HG02610 (cell line): ENCODE measurements at regions not wholly inside any gene's neighbourhood (a gene's known extent, or its start where the extent isn't known, plus 50 kb on each side); places are given as distances from the start of the nearest gene placed in this dataset.

ENCODE experiments used
- ATAC-seq: cut with Tn5 transposase; IDR thresholded peaks from one replicate; pipeline ENCODE4 v1.9.1; 2021; ENCODE audit warnings: mild to moderate bottlenecking, moderate library complexity; ENCODE audit not compliant: unreplicated experiment

DNA sequence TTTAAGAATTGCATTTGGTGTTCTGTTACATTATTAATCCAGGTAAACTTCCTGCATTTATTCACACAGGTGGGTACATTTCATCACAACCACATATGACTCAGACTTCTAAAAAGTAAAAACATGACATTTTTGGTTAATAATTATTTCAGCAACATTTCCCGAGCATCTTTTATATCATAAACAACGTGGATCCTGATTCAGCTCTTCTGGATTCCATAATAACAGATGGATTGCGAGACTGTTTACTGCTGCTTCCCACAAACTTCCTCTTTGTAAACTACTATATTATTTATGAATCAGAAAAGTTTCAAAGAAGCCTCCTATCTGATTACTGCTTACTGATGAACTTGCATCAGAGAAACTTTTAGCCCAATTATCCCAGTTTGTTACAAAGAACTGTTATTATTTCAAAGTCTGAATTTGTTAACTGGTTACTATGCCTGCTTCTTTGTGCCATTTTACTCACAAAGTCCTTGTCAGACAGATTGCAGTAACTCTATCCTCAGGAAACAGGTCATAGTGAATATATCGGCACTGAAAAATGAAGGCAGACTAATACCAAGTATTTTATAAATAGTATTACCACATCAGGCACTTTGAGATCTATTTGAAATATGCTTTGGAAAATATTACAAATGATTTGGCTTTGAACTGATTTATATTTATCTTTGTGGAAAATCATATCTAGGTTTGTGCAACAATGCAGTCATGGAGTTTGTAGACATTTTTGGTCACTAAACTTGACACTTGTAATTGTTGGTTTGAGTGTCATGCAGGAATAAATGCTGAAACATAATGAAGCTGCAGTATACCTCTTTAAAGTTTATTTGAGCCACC lies 511.6 kb downstream of the PLCL1 start:
- no peak for ATAC-seq

DNA sequence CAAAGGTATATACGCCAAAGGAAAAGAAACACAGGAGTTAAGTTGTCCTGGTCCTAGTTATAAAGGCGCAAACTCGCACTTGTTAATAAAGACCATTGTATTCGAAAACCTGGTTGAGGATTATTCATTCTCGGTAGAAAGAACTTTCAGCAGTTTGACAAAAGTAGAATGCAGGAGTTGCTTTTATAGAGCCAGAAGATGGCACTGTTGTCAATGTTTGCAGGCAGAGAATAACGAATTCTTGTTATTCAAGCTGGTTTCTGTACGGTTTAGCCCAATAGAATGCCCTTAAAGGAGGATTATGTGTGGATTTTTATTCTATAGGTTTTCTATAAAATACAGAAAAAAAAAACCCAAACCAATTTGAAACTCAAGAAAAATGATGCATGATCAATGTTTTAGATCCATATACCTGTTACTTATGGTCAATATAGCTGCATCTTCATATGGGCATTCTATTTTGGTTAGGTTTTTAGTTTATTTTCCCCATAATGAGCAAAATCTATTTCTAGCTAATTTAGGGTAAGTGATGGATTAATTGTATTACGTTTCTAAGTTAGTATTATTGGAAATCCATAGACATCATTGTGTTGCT lies 510.3 kb downstream of the PLCL1 start:
- ATAC-seq: peak; percentile 63

DNA sequence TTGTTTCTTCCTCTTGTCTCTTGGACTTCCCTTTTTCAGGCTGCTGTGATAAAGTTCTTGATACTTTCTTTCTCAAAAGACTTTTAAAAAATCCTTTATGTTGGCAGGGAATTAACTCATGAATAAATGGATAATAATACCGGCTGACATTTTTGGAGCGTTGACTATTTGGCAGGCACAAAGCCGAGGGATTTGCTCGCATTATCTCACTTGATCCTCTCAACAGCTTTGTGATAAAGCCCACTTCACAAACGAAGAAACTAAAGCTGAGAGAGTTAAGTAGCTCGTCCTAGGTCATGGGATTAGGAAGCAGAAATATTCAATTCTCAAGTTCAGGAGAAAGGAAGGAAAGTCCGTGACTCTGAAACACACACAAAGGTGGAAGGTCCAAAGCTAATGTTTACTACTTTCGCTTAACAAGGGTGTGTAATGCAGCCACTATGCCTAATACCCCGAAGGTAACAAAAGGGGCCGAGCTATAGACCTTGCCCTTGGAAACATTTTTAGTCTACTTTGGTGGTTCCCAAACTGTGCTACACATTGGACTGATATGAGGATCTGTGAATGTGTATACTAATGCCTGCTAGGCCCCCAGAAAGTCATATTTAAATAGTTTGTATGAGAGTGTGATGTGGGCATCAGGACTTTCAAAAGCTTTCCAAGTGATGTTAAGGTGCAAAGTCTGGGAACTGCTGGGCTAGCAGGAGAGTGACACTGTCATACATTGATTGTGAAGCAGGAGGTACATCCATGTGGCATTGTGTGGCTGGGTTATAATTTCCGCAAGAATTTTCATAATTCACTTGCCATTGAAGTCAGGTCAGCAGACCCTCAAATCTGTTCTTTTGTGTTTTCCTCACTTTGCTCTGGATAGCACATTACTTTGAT lies 508.4 kb downstream of the PLCL1 start:
- no peak for ATAC-seq

DNA sequence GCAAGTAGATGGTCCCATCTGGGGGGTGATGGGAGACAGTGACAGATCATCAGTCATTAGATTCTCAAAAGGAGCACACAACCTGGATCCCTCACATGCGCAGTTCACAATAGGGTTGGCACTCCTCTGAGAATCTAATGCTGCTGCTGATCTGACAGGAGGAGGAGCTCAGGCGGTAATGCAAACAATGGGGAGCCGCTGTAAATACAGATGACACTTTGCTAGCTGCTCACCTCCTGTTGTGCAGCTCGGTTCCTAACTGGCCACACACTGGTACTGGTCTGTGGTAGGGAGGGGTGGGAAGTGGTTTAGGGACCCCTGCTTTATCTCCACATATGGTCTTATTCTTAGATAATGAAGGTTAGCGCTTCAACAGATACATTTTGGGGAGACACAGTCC lies 506.6 kb downstream of the PLCL1 start:
- no peak for ATAC-seq

DNA sequence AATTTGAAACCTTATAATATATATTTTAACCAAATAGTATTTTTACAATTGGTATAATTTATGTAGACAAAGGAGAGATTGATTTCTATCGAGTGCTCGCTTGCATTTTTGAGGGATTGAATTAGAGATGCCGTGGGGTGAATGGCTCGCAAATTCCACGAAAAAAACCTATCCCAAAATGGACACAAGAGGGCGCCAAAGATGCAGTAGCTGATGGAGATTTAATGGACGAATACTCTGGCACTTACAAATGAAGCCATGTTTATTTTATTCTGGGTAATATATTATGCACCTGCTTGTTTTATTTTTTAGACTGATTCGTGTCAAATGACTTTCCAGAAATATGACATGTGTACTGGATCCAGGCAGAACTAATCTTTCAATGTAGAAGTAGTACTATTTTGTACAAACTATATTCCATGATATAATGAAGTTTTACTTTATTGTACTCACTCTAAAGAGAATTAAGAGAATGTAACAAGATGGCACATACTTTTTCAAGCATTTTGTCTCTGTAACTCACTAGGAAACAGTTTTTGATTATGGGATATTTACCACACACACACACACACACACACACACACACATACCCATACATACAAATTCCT lies 505.4 kb downstream of the PLCL1 start:
- ATAC-seq: no peak

DNA sequence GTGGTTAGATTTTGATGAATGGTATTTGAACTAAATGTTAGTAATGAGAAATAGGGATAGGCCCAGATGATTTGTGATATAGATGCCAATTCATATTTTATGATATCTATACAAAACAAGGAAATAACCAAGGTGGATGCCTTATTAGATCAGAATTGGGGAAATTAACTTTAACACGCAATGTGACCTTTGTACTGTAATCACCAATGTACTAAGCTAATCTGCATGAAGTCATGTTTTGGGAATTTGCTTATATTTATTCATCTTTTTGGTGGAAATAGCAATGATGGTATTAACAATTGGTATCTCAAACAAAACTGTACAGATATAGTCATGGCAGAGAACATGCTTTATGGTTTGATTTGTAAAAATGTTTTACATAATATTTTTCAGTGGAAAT lies 504.7 kb downstream of the PLCL1 start:
- ATAC-seq: no peak

DNA sequence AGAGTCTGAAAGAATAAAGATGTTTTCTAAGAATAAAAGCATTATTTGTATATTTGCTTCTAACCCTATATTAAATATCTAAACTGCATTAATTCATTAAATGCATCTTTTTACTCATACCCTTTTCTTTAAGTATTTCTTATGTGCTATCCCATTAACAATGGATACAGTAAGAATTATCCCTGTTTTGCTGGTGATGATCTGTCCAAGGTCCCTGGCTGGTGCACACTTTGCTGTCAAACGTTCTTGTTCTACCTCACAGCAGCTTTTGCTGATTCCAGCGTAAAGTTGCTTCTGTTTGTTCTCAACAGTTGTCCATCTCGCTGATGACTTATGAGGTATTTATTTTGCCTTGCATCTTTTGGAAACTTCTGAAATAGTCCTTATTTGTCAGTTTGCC lies 504.0 kb downstream of the PLCL1 start:
- no peak for ATAC-seq

DNA sequence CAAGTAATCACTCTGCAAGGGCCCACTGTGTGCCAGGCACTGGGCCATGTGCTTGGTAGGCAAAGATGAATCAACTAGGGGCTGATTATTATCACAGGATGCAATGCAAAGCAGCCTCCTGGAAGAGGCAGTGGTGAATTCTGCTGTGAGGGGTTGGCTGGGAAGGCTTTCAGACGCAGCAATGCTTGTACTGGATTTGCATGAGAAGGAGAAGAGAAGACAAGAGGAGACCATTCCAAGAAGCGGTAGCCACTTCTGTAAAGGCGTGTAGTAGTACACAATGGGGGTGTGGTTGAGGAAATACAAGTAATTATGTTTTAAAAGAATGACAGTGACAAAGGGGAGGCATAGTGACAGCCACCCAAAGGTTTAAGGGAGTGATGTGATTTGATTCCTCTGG lies 502.7 kb downstream of the PLCL1 start:
- ATAC-seq: no peak

DNA sequence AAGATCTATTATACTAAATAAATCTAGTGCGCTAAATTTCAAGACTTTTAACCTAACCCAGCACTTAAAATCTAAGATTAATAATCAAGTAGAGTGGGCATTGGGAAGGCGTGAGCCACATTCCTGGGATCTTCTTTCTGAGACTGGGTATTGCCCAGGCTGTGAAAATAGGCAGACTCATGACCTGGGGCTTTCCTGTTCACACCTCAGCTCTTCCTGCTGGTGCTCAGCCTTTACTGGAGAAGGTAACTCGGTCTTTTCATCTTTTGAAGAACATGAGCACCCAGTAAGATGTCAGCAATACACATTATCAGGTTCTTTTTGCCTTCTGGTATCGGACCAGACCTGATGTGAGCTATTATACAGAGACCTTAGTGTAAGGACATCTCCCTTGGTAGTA lies 500.5 kb downstream of the PLCL1 start:
- peak; percentile 55 for ATAC-seq

DNA sequence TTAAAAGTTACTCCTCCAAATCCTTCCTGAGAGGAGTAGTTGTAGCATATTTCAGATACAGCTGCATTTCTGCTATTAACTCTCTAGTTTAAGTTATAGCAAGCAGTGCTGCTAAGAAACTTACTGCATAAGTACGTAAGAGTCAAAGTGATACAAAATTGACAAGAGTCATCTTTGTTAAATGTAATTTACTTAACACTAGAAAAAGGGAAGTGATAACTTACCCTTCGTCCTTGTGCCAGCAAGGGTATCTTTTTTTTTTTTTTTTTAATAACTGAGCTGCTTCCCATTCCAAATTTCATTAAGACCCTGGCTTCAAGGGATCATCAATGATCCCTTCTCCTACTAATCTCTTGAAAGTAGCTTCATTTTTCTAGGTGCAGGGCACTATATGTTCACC lies 493.0 kb downstream of the PLCL1 start:
- ATAC-seq: peak; percentile 15

DNA sequence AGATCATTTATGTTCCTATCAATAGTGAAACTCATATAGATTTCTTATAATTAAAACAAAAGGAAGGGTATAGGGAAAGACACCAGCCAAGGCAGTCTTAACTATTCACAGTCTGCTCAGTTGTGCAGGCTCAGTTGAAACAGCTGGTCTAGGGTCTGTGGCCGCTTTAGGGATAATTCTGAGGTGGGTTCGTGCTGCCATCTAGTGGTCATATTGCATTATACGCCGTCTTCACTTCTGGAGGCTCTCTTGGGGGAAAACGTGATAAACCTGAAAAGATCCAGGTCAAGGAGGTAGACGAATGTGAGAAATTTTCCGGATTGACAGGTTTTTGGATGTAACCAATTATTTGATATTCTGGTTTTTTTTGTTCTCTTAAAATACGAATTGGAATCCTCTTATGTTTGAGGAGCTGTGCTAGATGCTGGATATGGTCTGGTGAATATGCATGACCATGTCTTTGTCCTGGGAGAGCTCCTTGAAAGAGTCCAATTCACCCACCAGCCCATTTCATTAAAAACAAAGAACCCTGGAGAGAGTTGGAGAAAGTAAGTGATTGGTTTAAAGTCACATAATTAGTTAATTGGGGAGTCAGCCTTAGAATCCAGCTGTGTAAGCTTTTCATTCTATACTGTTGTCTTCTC lies 492.4 kb downstream of the PLCL1 start:
- ATAC-seq: peak; percentile 86

DNA sequence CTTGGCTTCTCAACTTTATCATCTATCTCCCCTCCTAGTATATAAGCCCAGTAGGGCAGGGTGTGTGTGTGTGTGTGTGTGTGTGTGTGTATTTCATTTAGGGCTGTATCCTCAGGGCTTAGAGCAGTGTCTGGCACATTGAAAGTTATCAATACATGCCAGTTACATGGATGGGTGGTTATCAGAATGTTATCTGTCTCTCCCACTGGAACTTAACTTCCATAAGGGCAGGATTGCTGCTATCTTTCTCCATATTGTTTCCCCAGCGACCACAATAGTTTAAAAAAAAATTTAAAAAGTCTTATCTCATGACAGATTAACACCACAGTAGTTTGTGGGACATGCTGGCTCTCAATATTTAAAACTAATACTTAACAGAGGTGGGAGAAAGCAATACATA lies 488.9 kb downstream of the PLCL1 start:
- no peak for ATAC-seq

DNA sequence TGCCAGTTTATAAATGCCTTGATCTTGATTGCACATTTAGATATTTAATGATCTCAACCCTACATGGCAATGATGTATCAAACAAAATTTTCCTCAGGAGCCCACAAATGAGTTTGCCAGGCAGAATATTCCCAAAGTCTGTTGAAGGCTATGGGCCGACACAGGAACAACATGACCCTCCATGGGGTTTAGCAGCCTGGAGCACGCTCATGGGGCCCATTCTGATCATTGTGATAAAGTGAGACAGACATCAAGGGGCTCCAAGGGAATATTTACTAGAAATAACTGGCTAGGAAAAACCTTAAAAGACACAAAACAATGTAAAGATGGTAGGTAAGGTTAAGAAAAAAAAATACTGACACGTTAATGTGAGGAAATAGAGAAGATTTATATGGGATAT lies 485.4 kb downstream of the PLCL1 start:
- no peak for ATAC-seq

DNA sequence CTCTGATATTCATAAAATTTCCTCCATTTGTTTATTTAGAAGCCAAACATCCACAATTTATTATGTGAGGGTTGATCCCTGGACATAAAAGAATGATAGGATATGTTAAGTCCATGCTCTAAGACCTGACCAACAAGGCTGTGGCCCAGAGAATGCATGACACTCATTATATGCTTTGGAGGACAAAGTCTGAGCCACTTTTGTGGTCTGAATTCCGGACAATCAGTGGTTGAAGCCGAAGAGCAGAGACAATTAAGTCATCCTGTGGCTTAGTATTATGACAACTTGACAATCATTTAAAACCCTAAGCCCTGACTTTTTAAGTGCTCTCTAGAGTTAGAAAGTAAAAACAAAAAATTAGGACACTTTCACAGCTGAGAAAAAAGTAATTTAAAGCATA lies 483.3 kb downstream of the PLCL1 start:
- no peak for ATAC-seq

DNA sequence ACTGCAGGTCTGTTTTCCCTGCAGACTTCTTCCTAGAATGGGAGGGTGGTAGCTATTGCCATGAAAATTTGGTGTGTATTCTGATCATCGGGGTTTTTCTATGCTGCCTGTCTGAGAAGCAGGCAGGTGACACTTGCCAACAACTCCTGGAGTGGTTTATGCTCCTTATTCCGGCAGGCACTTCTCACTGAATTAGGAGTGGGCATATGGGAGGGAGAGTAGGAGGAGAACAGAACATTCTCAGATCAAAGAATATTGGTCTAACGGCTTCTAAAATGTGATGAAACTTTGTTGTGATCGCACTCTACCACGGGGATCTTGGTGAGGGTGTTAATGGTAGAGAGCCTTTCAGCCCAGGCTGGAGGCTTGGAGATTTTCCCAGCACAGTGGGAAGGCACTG lies 480.8 kb downstream of the PLCL1 start:
- no peak for ATAC-seq

DNA sequence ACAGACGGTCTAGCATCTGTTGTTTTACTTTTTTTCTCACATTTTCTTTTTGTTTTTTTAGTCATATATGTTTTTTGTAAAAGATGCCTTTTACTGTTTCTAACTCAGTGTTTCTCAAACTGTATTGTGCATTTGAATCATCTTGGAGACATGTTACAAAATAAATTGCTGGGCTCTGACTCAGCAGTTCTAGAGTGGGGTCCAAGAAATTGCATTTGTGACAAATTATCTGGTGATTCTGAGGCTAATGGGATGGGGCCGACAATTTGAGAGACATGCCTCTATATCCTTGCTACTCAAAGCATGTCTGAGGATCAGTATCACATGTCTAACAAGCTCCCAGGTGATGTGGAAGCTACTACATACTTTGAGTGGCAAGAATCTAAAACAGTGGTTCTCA lies 478.8 kb downstream of the PLCL1 start:
- ATAC-seq: no peak

DNA sequence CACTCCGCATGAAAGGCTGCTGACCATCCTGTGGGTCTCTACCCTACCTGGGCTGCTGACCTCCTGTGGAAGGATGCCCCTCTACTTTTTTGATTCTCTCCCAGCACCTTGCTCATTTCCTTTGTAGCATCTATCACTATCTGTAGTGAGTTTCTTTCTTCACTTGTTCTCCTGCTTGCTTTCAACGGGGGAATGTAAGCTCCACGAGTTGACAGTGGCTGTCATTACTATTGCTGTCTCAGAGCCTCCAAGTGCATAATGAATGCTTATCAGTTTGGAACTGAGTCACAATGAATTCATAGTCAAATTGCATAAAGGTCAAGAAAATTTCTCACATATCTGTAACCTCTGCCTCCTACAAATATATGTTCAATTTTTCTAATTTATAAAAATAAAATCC lies 477.7 kb downstream of the PLCL1 start:
- no peak for ATAC-seq

DNA sequence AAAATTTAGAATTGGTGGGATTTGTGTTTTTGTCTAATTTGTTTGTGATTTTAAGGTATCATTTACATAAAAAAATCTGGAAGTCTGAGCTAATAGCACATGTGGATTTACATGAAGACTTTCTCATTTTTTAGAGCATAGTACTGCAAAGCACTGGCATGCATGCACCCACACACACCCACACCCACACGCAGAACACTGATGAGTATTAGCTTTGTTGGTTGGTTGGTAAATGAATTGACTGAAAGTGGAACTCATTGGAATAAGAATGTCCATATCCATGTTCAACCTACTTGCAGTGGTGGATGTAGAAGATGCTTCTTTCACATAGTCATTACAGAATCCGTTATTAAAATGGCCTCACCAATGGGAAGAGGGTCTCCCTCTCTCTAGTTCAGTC lies 475.8 kb downstream of the PLCL1 start:
- no peak for ATAC-seq

DNA sequence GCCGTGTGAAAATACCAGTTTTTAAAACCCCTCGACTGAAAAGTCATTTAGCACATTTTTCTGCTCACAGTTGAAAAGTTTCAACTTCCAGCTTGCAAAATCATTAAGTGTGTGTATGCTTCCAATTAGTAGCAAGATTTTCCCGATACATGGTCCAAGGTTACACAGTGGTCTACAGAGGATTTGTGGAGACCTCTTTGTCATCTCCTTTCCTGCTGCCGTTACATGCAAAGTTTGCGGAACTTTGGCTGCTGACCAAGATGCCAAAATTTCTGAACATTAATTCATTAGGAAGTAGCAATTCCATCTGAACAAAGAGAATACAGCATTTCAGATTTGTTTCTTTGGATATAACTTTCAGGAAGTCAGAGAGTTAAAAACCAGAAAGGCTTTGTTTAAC lies 474.6 kb downstream of the PLCL1 start:
- no peak for ATAC-seq

DNA sequence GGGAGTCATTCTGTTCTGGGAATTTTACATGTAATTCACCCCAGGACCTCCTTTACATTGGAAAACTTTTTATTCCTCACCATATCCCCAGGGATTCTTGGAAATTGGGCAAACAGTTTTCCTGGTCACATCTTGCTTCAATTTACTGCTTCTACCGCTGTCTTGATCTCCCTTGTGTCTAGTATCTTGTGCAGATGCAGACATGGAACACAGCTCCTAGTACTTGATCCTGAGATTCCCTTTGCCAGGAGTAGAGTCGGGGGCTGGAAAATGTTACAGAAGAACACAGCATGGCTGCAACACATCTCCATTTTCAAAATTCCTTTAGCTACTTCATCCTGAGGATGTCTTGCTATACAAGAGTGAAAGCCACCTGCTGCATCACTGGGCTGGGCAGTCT lies 472.8 kb downstream of the PLCL1 start:
- ATAC-seq: no peak

DNA sequence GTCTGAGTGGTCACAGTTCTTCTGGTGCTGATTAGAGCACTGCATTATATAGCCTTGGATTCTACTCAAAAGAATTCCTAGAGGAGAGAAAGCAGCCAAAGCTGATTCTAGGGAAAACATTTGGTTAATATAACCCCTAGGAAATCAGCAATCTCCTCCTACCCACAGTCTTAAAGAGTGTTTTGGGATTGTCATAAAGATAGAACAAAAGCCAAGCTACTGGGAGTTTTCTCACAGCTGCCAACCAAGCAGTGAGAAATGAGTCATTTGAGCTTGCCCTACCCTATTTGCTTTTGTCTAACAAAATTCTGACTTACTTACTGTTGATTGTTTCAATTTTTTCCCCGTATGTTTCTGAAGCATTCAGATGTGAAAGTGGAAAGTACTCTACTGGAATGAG lies 469.3 kb downstream of the PLCL1 start:
- no peak for ATAC-seq
